Fibroblast of the conjunctiva (primary cell): ENCODE measurements at regions not wholly inside any gene's neighbourhood (a gene's known extent, or its start where the extent isn't known, plus 50 kb on each side); places are given as distances from the start of the nearest gene placed in this dataset.
"Not testable (repeated sequence)": the region's sequence is repeated elsewhere in the genome, so short reads cannot be mapped to it uniquely, and the experiment has no call there.

Experiments used
- DNase-seq: peaks from one replicate; pipeline ENCODE4 v3.0.0-alpha.2; 2010; ENCODE audit warnings: low read depth

DNA sequence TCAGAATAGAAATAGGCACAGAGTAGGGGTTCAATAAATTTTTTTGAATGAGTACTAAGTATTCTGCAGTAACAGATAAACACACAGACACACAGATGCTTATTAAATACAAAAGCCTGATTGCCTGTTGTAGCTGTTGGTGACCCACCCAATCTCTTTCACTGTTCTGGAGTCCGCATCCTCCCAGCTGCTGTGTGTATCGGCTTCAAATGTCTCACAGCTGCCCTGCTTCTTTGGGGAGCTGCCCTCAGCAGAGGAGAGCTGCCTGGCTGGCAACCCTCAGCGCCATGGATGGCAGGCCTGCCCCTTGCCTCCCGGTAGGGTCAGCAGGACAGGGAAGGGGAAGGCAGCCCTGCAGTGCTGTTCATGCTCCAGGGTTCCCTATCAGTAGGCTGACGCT lies 50.5 kb upstream of the PRNP start:
- DNase-seq, result no peak

- no peak for DNase-seq
Measured at GRCh38 chr20:4635342-4635741, 50.9 kb upstream of the PRNP start.

DNA sequence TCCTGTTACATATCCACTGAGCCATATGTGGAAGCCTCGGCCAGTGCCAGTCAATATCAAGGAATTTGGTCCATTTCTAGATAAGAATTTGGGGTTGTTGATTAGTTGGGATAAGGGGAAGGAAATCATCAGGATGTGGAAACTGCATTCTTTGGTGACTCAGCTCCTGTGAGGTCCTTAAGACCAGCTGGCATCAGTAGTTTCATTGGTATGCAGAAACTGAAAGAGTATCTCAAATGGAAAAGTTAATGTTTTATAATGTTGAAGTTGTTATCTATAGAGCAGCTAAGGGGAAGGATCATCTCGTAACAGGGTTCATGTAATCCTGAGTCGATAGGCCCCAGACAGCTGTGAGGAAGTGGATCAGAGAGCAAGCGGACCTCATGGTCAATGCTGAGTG lies 52.5 kb upstream of the PRNP start:
- peak; percentile 35 for DNase-seq

- DNase-seq, result no peak
Measured at GRCh38 chr20:4633379-4633778, 52.9 kb upstream of the PRNP start.

DNA sequence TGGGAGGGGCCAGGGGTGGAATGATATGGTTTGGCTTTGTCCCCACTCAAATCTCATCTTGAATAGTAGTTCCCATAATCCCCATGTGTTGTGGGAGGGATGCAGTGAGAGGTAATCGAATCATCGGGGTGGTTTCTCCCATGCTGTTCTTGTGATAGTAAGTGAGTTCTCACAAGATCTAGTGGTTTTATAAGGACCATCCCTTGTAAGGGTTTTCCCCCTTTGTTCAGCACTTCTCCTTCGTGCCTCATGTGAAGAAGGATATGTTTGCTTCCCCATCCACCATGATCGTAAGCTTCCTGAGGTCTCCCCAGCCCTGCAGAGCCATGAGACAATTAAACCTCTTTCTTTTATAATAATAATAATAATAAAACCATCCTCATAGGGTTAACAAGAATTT lies 53.4 kb upstream of the PRNP start:
- DNase-seq, result no peak

GRCh38 chr20:4626228-4626627 lies 60.0 kb upstream of the PRNP start:
- DNase-seq, result no peak

DNA sequence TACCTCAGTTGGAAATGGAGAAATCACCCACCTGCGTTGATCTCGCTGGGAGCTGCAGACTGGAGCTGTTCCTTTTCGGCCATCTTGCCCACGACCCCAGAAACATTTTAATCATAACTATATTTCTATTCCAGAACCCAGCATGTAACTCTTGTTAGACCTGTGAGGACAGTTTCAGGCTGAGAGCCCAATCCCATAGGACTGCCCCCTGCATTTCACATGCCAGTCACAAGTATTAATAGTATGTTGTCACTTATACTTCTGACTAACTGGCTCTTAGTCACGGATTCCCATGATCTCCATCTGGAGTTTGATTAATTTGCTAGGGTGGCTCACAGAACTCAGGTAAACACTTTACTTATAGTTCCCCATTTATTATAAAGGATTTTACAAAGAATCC lies 60.6 kb upstream of the PRNP start:
- DNase-seq, result no peak

DNA sequence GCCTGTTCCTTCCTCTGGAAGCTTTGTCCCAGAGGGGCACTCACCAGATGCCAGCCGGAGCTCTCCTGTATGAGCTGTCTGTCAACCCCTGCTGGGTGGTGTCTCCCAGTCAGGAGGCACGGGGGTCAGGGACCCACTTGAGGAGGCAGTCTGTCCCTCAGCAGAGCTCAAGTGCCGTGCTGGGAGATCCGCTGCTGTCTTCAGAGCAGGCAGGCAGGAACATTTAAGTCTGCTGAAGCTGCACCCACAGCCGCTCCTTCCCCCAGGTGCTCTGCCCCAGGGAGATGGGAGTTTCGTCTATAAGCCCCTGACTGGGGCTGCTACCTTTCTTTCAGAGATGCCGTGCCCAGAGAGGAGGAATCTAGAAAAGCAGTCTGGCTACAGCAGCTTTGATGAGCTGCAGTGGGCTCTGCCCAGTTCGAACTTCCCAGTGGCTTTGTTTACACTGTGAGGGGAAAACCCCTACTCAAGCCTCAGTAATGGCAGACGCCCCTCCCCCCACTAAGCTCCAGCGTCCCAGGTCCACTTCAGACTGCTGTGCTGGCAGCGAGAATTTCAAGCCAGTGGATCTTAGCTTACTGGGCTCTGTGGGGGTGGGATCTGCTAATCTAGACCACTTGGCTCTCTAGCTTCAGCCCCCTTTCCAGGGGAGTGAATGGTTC lies 61.5 kb upstream of the PRNP start:
- DNase-seq, result not testable (repeated sequence)

DNA sequence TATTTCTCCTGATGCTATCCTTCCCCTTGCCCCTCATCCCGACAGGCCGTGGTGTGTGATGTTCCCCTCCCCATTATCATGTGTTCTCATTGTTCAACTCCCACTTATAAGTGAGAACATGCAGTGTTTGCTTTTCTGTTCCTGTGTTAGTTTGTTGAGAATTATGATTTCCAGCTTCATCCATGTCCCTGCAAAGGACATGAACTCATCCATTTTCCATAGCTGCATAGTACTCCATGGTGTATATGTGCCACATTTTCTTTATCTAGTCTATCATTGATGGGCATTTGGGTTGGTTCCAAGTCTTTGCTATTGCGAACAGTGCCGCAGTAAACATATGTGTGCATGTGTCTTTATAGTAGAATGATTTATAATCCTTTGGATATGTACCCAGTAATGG lies 67.1 kb upstream of the PRNP start:
- DNase-seq, result not testable (repeated sequence)

DNA sequence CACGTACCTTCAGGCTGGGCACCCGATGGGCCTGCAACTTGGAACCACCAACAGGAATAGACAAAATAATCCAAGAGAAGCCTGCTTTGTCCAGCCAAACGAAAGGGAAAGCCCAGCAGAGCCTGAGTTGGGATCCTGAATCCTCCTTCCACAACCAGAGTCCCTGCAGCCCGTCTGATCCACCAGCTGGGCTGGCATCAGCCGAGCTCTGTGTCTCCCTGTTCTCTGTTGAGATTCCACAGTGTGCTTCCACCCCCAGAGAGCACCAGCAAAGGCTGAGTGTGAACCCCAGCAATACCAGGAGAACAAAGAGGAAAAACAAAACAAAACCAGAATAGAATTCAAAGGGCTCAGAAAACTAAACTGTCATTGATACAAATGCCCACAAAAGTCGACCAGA lies 68.8 kb upstream of the PRNP start:
- no peak for DNase-seq

GRCh38 chr20:4617019-4617418 lies 69.2 kb upstream of the PRNP start:
- no peak for DNase-seq

GRCh38 chr20:4613718-4614620 lies 72.3 kb upstream of the PRNP start:
- no peak for DNase-seq

DNA sequence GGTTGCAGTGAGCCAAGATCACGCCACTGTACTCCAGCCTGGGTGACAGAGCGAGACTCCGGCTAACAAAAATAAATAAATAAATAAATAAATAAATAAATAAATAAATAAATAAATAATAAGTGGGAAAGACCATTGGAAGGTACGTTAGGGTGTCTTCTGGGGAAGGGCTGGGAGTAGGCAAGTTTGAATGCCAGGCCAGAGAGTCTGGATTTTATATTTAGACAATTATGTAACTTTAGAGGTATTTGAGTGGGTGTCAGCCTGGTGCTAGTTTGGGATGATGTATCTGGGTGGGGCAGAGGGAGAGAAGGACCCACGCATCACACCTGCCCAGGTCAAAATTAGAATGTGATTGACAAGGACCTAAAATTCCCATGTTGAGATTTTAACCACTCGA lies 73.1 kb upstream of the PRNP start:
- no peak for DNase-seq

DNA sequence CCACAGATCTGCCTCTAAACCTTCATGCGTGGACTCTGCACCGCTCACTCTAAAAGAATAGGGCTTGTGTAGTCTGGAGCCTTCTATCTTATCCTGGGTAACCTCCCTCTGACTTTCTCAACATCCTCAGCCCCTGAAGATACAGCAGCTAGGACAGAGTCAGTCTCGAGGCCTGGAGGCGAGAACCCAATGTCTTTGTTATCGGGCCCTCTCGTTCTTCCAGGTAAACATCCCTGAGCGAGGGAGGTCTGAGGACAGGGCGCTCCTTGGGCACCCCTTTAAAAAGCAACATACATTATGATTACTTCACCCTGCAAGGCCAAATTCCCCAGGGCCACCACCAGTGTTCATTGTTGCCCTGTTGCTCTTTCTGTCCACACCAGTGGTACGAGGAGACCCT lies 75.4 kb upstream of the PRNP start:
- DNase-seq, result no peak

DNA sequence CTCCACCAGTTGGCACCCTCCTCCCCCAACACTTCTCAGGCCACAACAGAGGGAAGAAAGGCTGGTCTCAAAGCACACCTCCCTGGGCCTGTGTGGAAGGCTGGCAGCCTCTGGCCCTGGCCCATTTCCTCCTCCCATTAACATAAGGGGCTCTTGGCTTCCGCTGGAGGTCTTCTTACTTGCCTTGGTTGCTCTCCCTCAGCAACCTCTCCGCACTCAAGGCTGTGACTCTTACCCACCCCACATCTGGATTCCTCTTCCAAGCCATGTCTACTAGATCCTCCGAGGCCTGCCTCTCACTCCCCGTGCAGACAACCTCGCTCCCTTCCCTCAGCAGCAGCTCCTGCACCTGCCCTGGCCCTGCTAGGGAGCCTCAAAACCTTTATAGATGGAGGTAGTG lies 76.7 kb upstream of the PRNP start:
- DNase-seq, result no peak

DNA sequence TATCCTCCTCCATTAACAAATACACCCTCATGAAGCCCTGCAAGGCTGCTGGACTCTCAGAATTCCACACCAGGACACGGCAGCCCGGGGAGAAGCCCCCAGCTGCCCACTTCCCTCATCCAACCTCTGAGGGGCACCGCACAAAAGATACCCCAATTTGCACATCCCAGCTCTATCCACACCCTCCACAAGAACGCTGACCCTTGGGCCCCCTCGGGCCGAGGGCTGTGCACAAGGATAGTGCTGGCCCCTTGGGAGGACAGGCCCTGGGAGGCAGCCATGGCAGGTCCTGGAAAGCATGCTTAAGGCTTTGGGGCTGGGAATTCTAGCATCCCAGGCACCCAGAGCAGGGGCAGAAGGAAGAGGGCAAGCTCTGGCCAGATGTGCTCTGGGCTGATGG lies 77.4 kb upstream of the PRNP start:
- DNase-seq, result no peak

DNA sequence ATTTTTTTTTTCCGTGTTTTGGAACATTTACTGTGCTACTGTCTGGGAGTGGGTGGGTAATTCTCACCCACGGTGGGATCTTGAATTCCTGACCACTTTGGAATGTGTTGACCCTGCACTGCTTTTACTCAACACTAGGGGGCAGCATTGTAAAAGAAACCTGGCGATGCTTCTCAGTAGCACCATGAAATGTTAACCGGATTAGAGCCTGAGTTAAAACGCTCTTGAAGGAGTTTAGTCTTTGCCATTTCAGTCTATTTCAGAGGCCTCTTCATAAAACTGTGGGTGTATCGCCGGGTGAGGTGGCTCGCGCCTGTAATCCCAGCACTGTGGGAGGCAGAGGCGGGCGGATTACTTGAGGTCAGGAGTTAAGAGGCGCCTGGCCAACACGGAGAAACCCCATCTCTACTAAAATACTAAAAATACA lies 79.0 kb upstream of the PRNP start:
- peak; percentile 61 for DNase-seq

DNA sequence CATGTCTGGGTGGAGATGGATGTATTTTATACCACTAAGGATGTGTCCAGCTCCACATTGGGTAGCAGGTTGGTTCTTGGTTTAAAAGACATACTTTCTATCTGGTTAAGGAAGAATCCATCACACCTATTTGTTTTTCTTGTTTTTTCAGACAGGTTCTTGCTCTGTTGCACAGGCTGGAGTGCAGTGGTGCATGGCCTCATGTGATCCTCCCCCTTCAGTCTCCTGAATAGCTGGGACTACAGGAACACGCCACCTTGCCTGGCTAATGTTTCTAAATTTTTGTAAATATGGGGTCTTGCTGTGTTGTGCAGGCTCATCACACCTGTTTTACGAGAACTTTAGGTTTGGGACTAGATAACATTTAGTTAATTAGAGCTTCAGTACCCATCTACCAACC lies 80.2 kb upstream of the PRNP start:
- no peak for DNase-seq

- no peak for DNase-seq
Measured at GRCh38 chr20:4605166-4605565, 81.1 kb upstream of the PRNP start.

DNA sequence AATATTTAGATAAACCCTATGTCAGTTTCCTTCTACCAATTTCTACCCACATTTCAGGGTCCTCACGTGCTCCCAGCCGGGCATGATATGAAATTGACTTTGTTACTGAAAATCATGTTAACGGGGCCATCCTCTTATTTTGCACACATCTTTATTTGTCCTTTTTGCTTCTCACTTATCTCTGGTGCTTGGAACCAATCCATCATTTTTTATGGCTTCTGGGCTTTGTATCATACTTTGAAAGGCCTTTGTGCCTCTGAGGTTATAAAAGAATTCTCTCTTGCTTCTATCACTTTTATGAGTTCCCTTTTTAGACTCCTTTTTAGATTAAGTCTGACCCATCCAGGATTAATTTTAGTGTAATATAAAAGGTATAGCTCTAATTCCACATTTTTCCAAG lies 81.7 kb upstream of the PRNP start:
- DNase-seq, result no peak

GRCh38 chr20:4603724-4604123 lies 82.5 kb upstream of the PRNP start:
- no peak for DNase-seq

DNA sequence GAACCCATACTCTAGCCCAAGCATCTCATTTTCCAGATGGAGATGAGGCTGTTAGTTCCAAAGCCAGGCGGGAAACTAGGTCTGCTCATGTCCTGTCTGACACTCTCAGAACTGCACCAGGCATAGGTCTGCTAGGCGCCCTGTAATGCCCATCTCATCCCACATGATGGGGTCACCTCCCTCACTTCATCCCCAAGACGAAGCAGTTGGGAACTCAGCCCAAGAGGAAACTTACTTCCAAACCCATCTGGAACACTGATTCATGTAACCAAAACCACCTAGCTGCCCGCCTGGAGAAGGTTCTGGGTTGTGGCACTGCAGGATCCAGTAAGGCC lies 84.0 kb upstream of the PRNP start:
- no peak for DNase-seq

DNA sequence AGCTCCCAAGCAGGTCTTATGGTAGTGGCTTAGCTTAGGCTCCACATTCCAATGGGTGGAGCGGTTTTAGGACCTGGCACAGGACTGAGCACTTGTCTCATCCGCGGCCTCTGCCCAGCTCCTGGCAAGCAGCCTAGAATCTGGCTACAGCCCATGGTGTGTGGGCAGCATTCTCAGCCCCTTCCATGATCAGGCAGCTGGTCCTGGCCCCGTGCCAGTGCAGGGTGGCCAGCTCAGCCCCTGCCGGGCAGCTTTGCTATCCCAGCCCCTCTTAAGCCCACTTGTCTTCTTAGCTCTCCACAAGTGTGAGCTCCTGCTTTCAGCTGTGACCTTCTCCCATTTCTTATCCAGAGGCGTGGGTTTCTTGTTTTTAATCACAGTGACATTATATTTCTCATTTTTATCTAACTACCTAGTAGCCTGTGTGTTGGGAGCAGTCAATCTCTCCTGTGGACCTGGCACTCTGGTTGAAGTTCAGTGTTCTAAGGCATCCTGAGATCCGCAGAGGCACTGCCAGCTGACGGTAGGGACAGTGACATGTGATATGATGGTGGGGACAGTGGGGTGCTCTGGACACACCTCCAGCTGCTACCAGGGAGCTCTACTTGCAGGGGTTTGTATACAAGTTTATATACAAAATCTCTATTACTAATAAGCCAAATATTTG lies 84.5 kb upstream of the PRNP start:
- no peak for DNase-seq
